Fibroblast of the aortic adventitia (primary cell): ENCODE measurements at regions not wholly inside any gene's neighbourhood (a gene's known extent, or its start where the extent isn't known, plus 50 kb on each side); places are given as distances from the start of the nearest gene placed in this dataset.
A peak's percentile ranks its signal among the peaks of the same experiment; 100 is the strongest.

Experiments used
- DNase-seq: peaks from one replicate; pipeline ENCODE4 v3.0.0-alpha.2; 2010; ENCODE audit warnings: low read depth
- H3K4me3 ChIP-seq: 2 replicates; pipeline ENCODE4 v1.5.1; 2011; ENCODE audit warnings: low read depth, mild to moderate bottlenecking, control low read depth, low read length, moderate library complexity
- CTCF ChIP-seq: IDR thresholded peaks from 2 replicates; pipeline ENCODE4 v1.5.1; 2011; ENCODE audit warnings: mild to moderate bottlenecking, low read length, control low read depth, inconsistent platforms; ENCODE audit not compliant: insufficient read depth

GRCh38 chr17:70857351-70857750, 688.0 kb downstream of the KCNJ2 start:
- no peak for DNase-seq
- no peak for TF ChIP-seq CTCF

DNA sequence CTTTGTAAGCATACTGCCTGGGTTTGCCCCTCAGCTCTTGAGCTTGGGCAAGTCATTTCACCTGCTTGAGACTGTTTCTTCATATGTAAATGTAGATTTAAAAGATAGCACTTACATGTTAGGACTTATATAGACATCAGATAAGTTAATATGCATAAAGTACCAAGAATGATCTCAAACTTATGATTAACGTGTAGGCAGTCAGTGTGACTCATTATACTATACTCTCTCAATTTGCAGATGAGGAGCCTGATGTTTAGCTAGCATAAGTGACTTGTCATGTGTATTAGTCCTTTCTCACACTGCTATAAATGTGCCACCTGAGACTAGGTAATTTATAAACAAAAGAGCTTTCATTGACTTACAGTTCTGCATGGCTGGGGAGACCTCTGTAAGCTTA, 690.5 kb downstream of the KCNJ2 start:
- DNase-seq: no peak
- TF ChIP-seq CTCF: no peak
- H3K4me3 ChIP-seq: no peak overlapping the region

More at GRCh38 chr17:70857351-70857750, 688.0 kb downstream of the KCNJ2 start:
- H3K4me3 ChIP-seq: no peak overlapping the region

DNA sequence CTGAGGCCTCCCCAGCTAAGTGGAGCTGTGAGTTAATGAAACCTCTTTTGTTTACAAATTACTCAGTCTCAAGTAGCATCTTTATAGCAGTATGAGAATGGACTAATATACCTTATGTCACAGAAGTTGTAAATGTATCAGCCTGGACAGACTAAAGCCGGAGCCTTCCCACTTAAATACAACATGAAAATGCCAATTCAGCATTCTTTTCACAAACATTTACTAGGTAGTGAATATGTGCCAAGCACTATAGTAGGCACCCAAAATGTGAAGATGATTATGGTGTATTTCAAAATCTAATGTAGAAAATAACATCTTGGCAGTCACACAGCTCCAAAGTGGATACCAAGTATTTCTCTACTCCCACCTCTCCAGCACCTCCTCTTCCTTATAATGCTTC, 693.0 kb downstream of the KCNJ2 start:
- DNase-seq: no peak
- H3K4me3 ChIP-seq: no peak overlapping the region
- TF ChIP-seq CTCF: no peak

DNA sequence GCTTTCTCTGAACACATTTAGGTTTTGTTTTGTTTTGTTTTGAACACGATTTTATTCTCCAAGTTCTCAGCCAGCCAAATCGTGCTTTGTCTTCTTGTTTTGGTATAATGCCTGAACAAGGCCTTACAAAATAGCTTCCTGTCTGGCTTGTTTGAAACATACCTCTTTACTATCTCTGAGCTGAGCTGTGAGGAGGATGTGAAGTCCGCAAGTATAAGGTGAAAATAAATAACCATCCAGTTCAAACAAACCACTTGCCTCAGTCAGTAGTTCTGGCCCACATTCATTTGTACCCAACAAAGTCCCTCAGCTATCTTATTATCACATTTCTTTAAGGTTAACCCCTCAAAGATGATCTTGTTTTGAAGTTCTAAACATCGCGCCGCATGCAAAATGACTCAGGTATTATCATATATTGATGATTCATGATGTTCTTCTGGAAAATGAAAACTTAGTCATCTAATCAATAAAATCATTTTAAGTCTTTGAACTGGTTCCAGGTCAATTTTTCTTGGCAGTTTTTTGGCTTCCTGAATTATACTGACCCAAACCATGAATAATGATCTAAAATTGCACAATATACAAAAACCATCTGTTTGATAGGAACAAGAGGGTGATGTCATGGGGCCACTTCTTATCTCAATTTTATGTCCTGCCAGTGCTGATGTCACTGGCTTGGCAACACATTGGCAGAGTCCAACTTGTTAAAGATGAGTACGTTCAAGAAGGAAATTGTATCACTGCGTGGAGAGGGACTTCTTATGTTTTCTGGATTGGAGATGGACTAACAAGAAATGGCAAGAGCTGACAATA, 694.3 kb downstream of the KCNJ2 start:
- peak; percentile 39 for DNase-seq
- TF ChIP-seq CTCF: no peak

GRCh38 chr17:70865993-70866804, 696.9 kb downstream of the KCNJ2 start:
- DNase-seq: no peak
- H3K4me3 ChIP-seq: no peak overlapping the region
- no peak for TF ChIP-seq CTCF

More for the DNA sequence above, 694.3 kb downstream of the KCNJ2 start:
- H3K4me3 ChIP-seq: no peak overlapping the region

- no peak for TF ChIP-seq CTCF
- no peak overlapping the region for H3K4me3 ChIP-seq
- no peak for DNase-seq
Measured at GRCh38 chr17:70868149-70868548, 698.8 kb downstream of the KCNJ2 start.
